CD4-positive, alpha-beta T cell treated with Interleukin-4 for 1 hour (primary cell): ENCODE measurements at regions not wholly inside any gene's neighbourhood (a gene's known extent, or its start where the extent isn't known, plus 50 kb on each side); places are given as distances from the start of the nearest gene placed in this dataset.
"Not testable (repeated sequence)": the region's sequence is repeated elsewhere in the genome, so short reads cannot be mapped to it uniquely, and the experiment has no call there.

Experiments
- DNase-seq, 2 donors: peaks; one replicate each; pipeline ENCODE4 v3.0.0-alpha.2; 2020 to 2022

- DNase-seq = no peak
Observed at GRCh38 chr2:106339609-106340008, 128.6 kb downstream of the RGPD3 start.

DNA sequence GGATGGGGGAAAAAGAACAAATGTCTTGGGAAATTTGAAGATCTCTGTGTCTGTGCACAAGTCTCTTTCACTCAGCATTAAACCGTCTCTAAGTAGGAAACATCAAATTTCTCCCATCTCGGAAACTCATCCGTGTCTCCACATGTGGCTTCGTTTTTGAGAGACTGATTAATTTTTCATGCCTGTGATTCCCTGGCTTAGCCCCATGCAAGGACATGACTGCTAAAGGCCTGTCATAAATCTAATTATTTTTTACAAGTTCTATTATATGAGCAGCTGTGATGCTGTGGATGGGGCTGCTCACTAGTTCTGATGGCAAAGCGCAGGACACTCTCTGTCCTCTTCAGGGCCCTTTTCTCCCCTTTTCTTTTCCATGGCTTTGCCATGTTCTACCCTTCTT is 129.1 kb downstream of the RGPD3 start:
- no peak for DNase-seq

- no peak for DNase-seq
Observed at GRCh38 chr2:106338043-106338442, 130.2 kb downstream of the RGPD3 start.

GRCh38 chr2:106336737-106337136 is 131.5 kb downstream of the RGPD3 start:
- no peak for DNase-seq

- no peak for DNase-seq
Observed at GRCh38 chr2:106336108-106336507, 132.1 kb downstream of the RGPD3 start.

DNA sequence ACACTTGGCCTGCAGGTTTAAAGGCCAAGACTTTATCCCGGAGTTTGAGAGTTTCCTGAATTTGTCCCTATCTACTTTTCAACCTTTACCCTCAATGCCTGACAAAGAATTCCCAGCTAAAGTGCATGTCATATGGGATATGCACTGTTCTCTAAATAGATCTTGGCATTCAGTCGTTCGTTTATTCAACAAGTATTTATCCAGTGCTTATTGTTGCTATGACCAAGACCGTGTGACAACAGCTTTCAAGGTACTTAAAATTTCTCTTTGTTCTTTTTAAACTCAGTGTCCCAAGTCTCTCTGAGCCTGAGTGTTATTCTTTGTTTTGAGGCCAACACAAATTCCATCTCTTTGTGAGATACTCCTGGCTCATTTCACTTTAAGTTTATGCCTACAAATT is 133.4 kb downstream of the RGPD3 start:
- no peak for DNase-seq

GRCh38 chr2:106333253-106333873 is 134.8 kb downstream of the RGPD3 start:
- DNase-seq = not testable (repeated sequence)

DNA sequence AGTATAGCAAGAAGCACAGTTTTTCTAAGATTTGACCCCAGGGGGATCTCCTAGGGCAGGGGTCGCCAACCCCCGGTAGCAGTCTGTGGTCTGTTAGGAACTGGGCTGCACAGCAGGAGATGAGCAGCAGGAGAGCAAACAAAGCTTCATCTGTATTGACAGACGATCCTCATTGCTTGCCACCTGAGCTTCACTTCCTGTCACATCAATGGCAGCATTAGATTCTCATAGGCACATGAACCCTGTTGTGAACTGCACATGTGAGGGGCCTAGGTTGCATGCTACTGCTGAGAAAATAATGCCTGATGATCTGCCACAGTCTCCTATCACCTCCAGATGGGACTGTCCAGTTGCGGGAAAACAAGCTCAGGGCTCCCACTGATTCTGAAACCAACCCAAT is 136.2 kb downstream of the RGPD3 start:
- no peak for DNase-seq

- not testable (repeated sequence) for DNase-seq
Observed at GRCh38 chr2:106330384-106331261, 136.5 kb upstream of the UXS1 start.

- no peak for DNase-seq
Observed at GRCh38 chr2:106323337-106324013, 129.4 kb upstream of the UXS1 start.

GRCh38 chr2:106322281-106322680 is 128.2 kb upstream of the UXS1 start:
- DNase-seq = no peak

GRCh38 chr2:106320439-106320838 is 126.3 kb upstream of the UXS1 start:
- not testable (repeated sequence) for DNase-seq

DNA sequence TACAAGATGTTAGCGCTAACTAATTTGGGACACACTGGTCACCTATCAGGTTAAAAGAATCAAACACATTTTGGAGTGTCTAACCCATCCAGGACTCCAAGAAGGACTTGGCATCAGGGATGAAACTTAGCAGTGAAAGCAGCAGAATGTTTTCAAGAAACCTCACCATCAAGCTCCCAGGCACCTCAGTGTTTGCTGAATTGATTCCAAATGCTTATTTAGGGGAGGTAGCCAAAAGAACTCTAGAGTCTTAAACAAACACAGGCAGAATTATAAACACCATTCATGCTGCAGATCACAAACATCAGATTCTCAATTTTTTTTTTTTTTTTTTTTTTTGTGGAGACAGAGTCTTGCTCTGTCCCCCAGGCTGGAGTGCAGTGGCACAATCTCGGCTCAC is 122.8 kb upstream of the UXS1 start:
- DNase-seq = no peak

DNA sequence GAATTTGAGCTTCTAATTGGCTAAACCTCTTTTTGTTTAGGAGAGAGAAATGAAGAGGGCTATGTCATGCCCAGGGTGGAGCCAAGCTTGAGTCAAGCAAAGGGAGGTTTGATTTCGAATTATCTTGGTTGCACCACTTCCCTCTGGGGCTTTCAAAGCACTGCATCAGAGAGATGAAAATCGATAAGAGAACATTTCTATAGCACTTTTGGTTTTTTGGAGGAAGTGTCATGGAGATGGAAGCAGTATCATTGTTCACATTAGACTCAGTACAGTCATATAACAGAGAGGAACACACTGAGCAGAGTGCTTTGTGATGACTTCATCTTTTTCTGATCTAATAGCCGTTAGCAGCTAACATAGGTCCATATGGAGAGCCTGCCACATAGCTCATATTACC is 120.3 kb upstream of the UXS1 start:
- DNase-seq = peak in 1 of 2 donors; percentile 10

DNA sequence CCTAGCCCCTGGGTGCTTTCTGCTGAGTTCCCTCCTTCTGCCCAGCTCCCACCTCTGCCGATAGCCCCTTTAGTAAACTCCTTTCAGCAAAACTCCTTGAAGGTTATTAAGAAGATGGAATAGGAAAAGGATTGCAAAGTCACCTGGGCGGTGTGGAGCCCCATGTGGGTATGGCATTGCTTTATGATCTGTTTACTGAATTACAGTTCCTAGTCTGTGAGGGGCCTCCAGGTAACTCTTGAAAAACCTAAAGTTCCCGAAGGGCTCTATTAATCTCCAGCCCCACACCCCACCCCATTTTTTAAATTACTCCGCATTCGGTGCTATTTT is 116.9 kb upstream of the UXS1 start:
- no peak for DNase-seq

DNA sequence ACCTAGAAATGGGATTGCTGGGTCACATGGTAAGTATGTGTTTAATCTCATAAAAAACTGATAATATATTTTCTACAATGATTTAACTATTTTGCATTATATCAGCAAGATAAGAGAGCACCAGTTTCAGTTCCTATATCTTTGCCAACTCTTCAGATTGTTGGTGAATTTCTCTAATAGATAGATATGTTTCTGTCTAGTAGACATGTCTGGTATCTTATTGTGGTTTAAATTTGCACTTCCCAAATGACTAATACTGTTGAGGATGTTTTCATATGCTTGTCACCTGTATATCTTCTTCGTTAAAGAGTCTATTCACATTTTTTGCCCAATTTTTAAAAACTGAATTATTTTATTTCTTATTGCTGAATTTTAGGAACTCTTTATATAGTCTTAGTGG is 113.8 kb upstream of the UXS1 start:
- DNase-seq = no peak

- DNase-seq = no peak
Observed at GRCh38 chr2:106306387-106306786, 112.3 kb upstream of the UXS1 start.

DNA sequence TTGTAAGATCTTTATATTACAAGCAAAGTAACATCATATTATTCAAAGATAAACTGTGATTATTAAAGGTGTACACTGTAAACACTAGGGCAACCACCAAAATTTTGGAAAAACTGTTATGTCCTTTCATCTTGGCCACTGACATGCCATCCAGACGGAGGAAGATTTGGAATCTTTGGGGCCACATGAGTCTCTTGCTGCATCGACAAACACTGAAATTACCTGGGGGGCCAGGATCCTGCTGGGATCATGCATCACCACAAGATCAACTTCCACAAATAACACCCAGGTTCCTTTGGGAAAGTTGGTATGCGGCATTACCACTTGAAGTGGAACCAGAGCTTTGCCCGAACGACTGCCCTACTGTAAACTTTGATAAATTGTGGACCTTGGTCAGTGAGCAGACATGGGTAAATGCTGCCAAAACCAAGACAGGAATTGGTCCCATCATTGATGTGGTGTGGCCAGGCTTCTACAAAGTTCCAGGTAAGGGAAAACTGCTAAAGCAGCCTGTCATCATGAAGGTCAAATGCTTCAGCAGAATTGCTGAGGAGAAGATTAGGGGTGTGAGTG is 110.6 kb upstream of the UXS1 start:
- no peak for DNase-seq

DNA sequence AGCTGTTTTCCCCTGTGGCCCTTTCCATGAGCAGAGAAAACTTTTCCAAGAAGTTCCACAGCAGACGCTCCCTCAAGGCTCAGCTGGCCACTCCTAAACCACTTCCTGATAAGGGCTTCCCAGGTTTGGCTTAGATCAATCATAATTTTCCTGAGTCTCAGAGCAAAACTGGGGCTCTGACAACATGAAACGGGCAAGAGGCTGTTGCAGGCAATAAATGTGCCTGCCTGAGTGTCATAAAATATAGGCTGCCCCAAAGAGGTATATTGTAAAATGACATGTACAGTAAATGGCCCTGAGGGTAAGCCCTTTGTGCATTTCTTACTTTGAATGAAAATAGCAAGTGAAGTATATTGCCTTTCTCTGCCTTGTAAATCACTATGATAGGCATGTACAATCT is 105.6 kb upstream of the UXS1 start:
- no peak for DNase-seq

- DNase-seq = no peak
Observed at GRCh38 chr2:106296182-106296815, 102.2 kb upstream of the UXS1 start.

DNA sequence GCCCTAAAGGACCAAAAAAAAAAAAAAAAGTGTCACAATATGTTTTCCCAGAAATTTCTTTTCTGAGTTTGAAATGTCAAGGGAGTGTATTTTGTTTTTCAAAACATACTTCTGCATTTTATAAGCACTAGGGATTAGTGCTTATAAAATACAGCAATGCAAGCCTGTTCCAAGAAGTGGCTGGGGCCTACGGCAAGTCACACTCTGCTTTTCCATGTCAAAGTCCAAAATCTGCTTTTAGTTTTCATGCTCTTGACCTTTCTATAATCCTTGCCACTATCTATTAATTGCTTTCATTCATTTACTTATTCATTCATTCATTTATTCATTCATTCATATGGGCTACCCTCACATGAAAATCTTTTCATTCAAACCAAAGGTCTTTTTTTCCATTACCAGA is 100.1 kb upstream of the UXS1 start:
- DNase-seq = no peak

GRCh38 chr2:106293271-106293783 is 99.2 kb upstream of the UXS1 start:
- no peak for DNase-seq

GRCh38 chr2:106292627-106293026 is 98.5 kb upstream of the UXS1 start:
- DNase-seq = no peak
